SIG-M5 treated with dmso at 0.1 percent for 504 hours (cell line): ENCODE measurements at regions not wholly inside any gene's neighbourhood (a gene's known extent, or its start where the extent isn't known, plus 50 kb on each side); places are given as distances from the start of the nearest gene placed in this dataset.

Experiments used
- DNase-seq: peaks from one replicate; lab custom pipeline; 2025; ENCODE audit not compliant: unreplicated experiment; lab: John Stamatoyannopoulos, UW

DNA sequence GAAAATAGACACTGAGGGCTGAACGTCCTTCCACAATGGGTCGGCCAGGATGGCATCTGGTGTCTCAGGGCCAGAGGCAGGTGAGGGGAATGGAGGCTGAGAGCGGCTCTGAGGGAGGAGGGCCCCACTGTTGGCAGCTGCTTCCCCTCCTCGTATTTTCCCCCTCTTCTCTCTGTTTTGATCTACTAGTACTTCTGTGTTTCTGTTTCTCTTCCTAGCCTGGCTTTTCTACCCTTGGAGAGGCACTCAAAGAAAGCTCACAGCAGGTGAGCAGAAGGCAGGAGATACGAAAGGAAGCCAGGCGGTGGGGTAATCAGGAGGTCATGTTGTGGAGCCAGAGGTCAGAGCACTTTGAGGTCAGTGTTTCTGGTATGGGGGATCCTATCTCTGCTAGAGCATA is 151.8 kb upstream of the GATB start:
- no peak for DNase-seq

- no peak for DNase-seq
These were observed 151.2 kb upstream of the GATB start for GRCh38 chr4:151911970-151912369.

GRCh38 chr4:151908734-151909497 is 148.1 kb upstream of the GATB start:
- DNase-seq, result no peak

DNA sequence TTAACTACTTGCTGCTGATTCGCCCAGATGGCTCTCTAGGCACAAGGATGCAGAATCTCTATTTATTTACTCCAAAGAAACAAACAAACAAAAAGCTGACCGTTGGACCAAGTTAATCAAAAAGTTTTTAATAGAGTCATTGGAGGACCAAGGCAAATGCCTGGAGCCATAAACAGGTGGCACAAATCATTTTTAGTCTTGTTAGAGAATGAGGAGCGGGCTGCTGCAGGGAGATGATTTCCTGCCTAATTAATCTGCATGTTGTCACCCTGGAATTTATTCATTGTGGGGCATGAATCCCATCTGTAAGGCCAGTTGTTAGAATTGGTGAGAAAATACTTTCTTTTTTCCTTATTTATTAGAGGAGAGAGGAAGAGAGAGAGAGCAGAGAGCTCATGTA is 147.4 kb upstream of the GATB start:
- DNase-seq, result no peak

GRCh38 chr4:151906438-151906837 is 145.6 kb upstream of the GATB start:
- no peak for DNase-seq

- peak; percentile 71 for DNase-seq
These were observed 144.4 kb upstream of the GATB start for GRCh38 chr4:151905197-151905596.

DNA sequence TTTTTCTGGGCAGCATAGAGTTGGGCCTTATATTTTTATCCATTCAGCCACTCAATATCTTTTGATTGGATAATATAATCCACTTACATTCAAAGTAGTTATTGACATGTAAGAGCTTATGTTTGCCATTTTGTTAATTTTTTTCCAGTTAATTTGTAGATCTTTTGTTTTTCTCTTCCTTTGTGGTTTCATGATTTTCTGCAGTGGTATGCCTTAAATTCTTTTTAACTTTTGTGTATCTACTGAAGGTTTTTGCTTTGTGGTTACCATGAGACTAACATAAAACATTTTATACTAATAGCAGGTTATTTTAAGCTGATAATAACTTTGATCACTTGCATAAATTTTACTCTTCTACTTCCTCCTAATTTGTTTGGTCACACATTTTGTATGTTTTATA is 140.8 kb upstream of the GATB start:
- DNase-seq, result no peak

DNA sequence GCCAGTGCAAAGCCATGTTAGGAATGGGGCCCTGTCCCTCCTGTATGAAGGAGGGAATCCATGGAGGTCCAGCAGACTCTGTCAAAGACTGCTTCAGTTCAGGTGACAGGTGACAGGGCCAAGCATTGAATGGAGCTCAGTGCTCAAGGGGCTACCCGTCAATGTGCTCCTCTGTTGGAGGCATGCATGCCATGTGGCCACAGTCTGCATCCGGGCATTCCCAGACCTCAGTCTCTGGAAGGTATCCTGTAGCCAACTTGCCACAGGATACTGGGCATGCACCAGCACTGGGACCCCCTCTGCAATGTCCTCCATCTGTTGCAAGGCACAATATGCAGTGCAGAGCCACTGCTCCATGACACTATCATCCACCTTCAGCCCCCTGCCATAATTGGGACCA is 136.1 kb upstream of the GATB start:
- no peak for DNase-seq

DNA sequence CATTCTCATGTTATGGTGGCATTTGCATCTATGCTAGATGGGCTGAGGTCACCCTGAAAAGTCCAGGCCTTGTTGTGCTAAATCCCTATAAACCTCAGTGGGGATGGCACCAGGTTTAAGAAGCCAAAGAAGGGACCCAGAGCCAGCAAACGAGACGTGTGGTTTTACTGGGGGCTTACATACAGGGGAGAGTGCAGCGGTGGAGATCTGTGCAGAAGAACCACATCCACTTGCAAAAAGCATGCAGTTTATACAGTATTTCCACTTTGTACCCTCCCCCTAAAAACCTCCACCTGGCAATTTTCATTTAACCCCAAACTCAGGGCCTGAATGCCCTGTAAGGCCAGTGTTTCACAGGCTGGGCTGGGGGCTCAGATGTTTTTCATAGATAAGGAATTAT is 134.9 kb upstream of the GATB start:
- DNase-seq, result no peak

- no peak for DNase-seq
These were observed 133.4 kb upstream of the GATB start for GRCh38 chr4:151894246-151894645.

GRCh38 chr4:151888367-151888866 is 127.6 kb upstream of the GATB start:
- DNase-seq, result no peak

GRCh38 chr4:151887816-151888180 is 127.0 kb upstream of the GATB start:
- no peak for DNase-seq

DNA sequence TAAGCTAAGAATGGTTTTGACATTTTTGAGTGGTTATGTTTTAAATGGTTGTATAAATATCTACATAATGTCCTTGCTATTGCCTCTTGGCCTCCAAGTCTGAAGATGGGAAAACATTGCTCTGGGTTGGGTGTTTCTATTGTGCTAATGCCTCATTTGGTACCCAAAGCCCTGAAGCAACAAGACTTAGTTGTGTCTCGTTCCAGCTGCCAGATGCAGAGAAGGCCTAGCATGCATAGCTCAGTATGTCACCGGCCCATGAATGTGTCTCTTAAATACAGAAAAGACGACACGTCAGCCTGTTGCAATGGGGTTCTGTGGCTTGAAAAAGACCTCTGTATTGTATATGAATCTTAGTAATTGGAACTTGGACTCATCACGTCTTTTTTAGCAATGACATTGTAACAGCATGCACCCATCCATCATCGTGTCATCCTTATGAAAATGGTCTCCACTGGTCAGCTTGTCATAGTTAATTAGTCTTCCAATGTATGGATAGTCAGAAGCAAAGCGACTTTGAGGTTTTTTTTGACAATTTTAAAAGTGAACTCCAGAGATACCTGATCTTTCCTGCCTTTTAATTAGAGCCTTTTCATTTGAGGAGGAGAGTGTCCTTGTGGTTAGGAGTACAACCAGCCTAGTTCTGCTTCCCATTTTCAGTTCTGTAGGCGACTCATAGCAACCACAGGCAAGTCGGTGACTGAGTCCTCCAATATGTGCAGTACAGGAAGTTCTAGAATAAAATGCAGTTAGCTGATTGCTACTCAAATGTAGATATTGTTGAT is 126.4 kb upstream of the GATB start:
- peak; percentile 69 for DNase-seq

DNA sequence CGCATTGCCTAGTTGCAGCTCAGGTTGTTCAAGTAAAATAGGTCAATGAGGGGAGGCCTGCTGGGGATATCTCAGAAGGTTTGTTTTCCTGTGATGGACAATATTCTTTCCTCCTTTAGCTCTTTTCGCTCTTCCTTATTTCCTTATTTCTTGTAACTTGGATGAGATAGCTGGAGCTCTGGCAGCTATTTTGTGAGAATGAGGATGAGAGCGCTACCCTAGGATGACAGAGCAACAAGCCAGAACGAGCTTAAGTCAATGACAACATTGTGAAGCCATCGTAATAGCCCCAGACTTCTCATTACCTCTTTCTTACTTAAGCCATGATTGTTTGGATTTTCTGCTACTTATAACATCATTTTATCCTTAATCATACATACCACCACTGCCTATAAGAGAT is 124.3 kb upstream of the GATB start:
- DNase-seq, result no peak

GRCh38 chr4:151883747-151884146 is 122.9 kb upstream of the GATB start:
- DNase-seq, result no peak

GRCh38 chr4:151882072-151882803 is 121.4 kb upstream of the GATB start:
- no peak for DNase-seq

GRCh38 chr4:151879705-151880445 is 119.1 kb upstream of the GATB start:
- DNase-seq, result no peak

DNA sequence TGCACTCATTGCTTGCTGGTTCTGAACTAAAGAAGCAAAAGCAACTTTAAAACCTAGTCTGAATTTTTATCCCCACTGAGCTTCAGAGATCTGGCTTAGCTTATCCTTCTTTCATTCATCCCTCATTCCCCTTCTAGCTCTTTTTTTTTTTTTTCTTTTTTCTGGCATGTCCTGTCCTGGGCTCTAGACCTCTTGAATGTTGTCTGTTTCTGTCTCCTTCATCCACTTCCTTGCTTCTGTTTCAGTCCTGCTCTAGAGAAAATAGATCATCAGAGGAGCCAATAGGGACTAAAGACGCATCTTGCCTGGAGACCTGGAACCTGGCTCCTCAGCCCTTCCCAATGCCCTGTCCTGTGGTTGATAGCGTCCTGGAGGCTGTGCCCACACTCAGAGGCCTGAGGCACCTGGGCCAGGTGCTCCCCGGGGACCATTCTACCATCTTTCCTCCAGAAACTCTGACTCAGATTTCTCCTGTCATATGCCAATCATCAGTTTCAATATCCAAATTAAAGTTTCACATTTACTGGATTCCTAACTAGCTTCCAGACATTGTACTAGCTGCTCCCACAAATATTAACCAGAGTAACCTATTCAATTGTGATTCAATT is 115.7 kb upstream of the GATB start:
- DNase-seq, result no peak

GRCh38 chr4:151874328-151874727 is 113.5 kb upstream of the GATB start:
- DNase-seq, result no peak

GRCh38 chr4:151866592-151866918 is 105.7 kb upstream of the GATB start:
- peak; percentile 67 for DNase-seq
